ENCODE measurements at regions not wholly inside any gene's neighbourhood (a gene's known extent, or its start where the extent isn't known, plus 50 kb on each side); places are given as distances from the start of the nearest gene placed in this dataset.

DNA sequence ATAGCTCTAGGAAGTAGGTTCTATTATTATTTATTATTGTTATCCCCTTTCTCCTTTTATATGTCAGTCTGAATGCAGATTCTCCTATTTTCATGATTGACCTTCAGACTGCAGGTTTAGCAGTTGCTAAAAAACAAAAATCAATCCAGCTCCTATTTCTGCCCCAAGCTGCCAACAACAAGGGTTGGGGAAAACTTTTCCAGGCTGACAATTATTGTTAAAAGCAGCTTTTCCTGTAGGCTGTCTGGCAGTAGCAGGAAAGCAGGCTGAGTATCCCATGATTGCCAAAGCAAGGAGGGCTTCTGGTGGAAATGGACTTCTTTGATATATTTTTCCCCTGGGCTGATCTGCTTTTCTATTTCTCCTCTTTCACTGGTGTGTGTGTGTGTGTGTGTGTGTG, 78.0 kb upstream of the CTLA4 start:
- no peak for DNase-seq (ENCODE audit: low read depth, low spot score)
- in situ Hi-C loops (cut with HindIII; ENCODE audit: low pct_unique_long_range_greater_than_20kb, low sequenced_read_pairs), result no loop called here

DNA sequence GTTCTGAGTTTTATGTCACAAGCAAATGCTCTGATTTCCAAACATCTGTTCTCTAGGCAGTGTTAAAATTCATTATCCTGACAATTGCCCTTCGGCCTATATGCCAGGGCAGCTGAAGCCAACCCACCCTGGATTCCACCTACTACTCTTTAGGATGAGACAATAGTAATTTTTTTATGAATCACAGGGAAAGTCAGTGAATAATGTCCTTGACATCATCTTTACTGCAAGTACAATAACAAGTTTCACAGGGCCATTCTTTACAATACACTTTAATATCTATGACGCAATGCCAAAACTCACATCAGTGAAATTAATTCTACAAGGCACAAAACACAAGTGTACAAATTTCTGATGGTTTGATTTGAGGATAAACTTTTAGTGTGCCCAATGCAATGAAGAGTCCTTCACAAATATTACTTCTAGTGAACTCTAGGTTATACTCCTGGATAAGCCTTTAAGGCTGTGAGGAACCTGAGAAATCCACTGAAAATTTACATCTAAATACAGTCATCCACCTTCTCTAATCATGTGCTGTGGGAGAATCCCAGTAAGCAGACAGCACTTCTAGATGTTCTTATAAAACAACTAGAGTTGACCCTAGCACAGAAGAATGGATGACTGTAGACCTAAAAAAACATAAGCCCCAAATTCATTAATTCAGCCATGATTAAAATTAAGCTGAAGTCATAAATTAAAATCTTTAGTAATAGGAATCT, 77.3 kb upstream of the CTLA4 start:
- in situ Hi-C loops (cut with HindIII; ENCODE audit: low pct_unique_long_range_greater_than_20kb, low sequenced_read_pairs), result no loop called here
- no peak for DNase-seq (ENCODE audit: low read depth, low spot score)

DNA sequence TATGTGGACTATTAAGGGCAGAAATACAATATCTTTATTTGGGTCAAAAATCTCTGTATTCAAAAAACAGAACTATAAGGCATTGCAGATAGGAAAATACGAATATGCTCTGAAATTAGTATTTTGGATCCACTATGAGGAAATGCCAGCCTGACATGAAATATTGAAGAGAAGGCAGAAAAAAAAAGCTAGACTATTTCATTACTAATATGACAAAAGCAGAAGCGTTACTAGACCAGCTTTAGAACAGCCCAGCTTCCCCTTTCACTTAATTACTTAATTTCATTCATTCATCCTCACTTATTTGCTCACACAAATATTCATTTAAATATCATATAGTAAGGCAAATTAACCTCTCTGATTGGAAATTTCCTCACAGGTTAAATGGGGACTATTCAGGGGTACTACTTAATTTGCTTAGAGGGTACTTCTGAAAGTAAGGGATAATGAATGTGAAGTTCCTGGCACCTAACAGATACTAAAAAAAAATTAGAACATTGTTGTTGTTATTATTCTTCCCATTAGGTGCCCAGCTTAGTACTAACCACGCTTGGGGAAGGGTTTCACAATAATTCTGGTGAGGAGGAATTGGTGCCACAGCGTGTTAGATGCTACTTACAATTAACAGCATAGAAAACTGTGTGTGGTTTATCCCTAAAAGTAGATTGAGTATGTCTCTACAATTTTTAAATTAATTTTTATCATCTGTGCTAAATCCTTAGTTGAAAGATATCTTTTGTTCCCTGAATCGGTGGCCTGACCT, 71.1 kb upstream of the CTLA4 start:
- DNase-seq (ENCODE audit: low read depth, low spot score), result no peak
- in situ Hi-C loops (cut with HindIII; ENCODE audit: low pct_unique_long_range_greater_than_20kb, low sequenced_read_pairs), result no loop called here

DNA sequence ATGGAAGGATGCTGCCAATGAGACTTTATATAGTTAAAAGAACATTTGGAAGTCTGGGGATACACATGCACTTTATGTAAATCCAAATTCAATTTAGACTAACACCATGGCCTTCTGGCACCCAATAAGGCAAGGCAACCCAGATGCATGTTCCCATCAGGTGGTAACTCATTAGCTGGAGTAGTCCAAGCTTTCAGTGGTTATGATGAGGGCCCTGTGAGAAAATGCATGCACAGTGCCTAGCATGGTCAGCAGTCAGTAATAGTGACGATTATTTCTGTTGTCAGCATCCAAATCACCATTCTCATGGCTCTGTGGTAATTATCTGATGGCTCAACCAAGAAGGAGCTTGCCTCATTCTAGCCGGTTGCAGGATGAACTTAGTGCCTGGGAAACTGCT, 70.3 kb upstream of the CTLA4 start:
- in situ Hi-C loops (cut with HindIII; ENCODE audit: low pct_unique_long_range_greater_than_20kb, low sequenced_read_pairs), result no loop called here
- DNase-seq (ENCODE audit: low read depth, low spot score), result no peak

DNA sequence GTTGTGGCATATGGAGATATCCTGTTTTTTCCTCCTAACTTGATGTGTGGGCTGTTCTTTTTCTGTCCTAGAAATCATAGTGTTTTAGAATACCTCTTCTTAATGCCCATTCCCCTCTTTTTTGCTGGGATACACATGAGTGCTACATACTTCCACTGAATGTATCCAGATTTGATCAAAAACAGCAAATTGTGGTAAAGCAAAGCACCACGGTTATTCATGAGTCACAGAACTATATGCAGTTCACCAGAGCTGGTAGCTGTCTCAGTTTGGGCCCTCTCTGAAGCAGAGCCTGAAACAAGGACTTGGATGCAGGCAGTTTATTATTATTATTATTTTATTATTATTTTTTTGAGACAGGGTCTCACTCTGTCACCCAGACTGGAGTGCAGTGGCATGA, 69.9 kb upstream of the CTLA4 start:
- in situ Hi-C loops (cut with HindIII; ENCODE audit: low pct_unique_long_range_greater_than_20kb, low sequenced_read_pairs), result no loop called here

DNA sequence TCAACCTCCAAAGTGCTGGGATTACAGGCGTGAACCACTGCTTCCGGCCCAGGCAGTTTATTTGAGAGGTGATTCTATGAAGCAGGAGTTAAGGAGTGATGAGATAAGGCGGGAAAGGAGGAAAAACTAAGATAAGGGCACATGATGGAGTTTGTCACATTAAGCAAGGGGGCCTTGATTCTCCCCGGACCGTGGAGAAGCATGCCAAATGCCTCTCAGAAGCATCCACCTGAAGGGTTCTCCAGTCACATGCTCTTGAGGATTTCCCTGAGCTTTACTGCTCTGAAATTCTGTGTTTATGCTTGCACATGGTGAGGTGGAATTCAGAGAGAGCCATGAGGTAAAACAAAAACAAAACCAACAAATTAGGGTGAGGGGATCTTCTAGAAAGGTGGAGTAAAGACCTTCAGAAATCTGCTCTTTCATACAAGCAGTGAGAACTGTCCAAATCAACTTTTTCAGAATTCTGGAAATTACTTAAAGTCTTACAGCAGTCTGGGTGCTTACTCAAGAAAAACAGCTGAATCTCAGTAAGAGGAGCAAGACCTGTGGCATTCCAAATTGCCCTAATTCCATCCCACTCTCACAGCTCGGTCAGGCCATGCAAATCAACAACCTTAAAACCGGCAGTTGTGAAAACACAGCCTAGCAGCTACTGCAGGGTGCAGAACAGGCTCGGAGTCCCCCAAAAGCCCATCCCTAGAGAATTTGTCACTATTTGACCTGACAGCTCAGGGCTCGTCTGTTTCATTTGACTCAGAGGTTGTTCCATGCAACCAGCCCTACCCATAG, 69.1 kb upstream of the CTLA4 start:
- in situ Hi-C loops (cut with HindIII; ENCODE audit: low pct_unique_long_range_greater_than_20kb, low sequenced_read_pairs), result no loop called here

More for the DNA sequence above, 69.9 kb upstream of the CTLA4 start:
- DNase-seq (ENCODE audit: low read depth, low spot score), result no peak

DNA sequence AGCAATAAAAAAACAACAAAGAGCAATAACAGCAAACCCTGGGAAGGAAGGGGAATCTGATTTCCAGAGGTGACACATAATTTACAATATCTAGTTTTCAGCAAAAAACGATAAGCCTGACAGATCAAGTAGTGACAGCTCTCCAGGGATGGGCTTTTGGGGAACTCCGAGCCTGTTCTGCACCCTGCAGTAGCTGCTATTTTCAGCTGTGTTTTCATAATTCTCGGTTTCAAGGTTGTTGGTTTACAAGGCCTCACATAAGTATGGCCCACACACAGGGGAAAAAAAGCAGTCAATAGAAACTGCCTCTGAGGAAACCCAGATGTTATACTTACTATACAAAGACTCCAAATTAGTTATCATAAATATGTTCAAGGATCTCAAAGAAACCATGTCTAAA, 67.7 kb upstream of the CTLA4 start:
- DNase-seq (ENCODE audit: low read depth, low spot score), result no peak
- in situ Hi-C loops (cut with HindIII; ENCODE audit: low pct_unique_long_range_greater_than_20kb, low sequenced_read_pairs), result no loop called here

More for the DNA sequence above, 69.1 kb upstream of the CTLA4 start:
- DNase-seq (ENCODE audit: low read depth, low spot score), result no peak

DNA sequence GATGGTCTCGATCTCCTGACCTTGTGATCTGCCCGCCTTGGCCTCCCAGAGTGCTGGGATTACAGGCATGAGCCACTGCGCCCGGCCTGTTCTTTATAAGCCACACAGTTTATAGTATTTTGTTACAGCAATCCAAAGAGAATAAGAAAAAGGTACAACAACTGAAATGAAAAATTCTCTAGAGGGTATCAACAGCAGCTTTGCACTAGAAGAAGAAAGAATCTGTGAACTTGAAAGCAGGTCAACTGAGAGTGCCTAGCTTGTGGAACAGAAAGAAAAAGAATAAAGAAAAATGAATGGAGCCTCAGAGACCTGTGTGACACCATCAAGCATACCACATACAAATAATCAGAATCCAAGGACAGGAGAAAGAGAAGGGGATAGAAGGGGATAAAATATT, 66.8 kb upstream of the CTLA4 start:
- in situ Hi-C loops (cut with HindIII; ENCODE audit: low pct_unique_long_range_greater_than_20kb, low sequenced_read_pairs), result no loop called here

DNA sequence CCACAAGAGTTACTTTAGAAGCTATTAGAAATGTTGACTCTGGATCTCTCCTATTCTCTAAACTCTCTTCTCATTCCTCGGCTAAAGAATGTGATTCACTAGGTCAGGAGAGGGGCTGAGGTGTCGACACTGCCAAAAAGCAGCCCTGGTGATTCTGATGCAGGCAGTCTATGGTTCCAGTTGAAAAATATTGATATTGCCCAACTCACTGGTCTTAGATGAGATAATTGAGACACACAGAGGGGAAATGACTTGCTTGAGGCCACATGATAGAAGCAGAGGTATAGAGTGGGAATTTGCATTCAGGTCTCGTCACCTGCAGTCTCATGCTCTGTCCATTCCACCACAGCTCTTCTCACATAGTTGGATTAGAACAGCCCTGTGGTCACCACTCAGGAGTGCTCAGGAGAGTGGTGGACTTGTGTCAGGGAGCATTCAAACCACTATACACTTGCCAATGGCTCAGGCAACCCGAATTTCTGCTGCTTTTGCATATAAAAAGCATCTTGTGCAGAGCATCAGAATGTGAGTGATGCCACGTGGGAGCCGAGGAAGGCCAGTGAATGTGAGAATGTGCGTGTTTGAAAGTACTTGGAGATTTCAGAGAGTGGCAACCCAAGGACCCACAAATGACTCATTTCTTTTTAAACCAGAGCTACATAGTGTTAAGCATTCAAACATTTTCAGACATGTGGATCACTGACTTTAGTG, 65.1 kb upstream of the CTLA4 start:
- in situ Hi-C loops (cut with HindIII; ENCODE audit: low pct_unique_long_range_greater_than_20kb, low sequenced_read_pairs), result no loop called here
- no peak for DNase-seq (ENCODE audit: low read depth, low spot score)

More for the DNA sequence above, 66.8 kb upstream of the CTLA4 start:
- DNase-seq (ENCODE audit: low read depth, low spot score), result no peak

DNA sequence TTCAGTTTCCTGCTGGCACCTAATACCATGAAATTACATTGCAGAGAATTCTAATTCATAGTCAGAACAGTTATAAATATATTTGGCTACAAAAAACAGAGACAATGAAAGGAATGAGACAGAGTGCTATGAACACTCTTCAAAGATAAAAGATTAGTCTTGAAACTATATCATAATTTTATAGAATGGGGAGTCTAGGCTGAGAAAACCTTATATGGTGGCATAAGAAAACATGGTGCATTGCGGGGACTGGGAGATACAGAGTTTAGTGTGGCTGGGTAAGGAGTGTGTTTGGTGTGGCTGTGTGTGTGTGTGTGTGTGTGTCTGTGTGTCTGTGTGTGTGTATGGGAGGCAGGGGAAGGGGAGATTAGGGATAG, 64.5 kb upstream of the CTLA4 start:
- in situ Hi-C loops (cut with HindIII; ENCODE audit: low pct_unique_long_range_greater_than_20kb, low sequenced_read_pairs), result no loop called here
- no peak for DNase-seq (ENCODE audit: low read depth, low spot score)

DNA sequence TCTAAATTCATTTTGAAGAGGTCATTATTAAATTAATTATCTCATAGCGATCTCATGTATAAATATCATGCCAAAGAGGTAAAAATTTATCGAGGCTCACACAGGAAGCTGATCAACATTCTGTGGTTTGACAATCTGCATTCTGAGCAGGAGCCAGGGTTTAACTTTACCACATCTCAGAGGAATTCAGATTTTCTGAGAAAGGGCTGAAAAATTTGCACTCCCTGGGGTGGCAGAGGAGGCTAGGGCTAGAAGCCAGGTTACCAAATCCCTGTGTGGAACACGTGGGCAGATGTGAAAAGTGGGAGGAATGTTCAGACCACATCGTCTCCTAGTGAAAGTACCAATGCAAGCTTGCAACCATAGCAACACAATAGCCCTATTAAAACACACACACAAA, 63.5 kb upstream of the CTLA4 start:
- no peak for DNase-seq (ENCODE audit: low read depth, low spot score)
- in situ Hi-C loops (cut with HindIII; ENCODE audit: low pct_unique_long_range_greater_than_20kb, low sequenced_read_pairs), result no loop called here

DNA sequence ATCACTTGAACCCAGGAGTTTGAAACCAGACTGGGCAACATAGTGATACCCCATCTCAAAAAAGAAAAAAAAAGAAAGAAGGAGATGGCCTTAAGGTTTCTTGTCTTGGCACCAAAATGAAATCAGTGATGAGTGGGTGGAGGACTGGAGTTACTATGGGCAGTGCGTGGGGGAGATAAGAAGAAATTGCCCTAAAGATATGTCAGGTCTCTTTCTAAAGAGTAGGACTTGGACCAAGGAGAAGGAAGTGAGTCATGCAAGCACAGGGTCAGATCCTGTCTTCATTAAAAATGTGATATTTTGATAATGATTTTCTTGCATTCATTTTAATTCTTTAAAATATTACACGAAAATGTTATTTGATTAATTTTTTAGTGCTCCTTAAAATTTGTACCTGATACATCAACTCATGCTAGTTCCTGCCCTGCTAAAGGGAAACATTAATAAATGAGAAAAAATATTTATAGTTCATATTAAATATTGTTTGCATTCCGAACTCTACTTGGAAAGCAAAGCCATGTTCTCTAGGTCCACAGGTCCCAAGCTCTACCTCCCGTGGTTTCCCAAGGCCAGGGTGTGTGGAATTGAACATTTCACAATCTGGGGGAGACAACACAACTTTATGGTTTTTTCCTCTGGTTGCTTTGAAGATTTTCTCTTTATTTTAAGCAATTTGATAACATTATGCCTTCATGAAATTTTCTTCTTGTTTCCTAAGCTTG, 62.6 kb upstream of the CTLA4 start:
- in situ Hi-C loops (cut with HindIII; ENCODE audit: low pct_unique_long_range_greater_than_20kb, low sequenced_read_pairs), result no loop called here
- no peak for DNase-seq (ENCODE audit: low read depth, low spot score)

DNA sequence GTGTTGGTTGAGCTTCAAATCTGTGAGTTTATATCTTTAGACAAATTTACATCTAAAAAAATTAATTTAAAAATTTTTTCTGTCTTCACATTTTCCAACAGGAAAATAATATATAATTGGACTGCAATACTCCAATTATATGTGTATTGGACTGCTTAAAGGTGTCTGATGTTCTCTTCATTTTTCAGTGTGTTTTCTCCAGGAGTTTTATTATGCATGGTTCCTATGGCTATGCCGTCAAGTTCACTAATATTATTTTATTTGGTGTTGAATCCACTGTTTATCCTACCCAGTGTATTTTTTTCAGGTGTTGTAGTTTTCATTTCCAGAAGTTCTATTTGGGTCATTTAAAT, 62.1 kb upstream of the CTLA4 start:
- no peak for DNase-seq (ENCODE audit: low read depth, low spot score)
- in situ Hi-C loops (cut with HindIII; ENCODE audit: low pct_unique_long_range_greater_than_20kb, low sequenced_read_pairs), result no loop called here

DNA sequence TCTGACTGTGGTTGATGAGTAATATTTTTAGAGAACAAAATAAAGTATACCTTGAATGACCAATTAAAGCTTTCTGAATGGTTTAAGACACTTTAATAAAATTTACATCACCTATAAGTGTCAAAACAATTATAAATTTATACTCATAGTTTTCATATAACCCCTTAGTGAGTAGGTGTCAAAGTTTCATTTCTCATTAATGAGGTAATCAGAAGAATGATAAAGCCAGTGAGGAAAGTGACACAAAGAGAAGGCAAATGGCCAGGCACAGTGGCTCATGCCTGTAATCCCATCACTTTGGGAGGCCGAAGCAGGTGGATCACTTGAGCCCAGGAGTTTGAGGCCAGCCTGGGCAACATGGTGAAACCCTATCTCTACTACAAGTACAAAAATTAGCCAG, 60.8 kb upstream of the CTLA4 start:
- in situ Hi-C loops (cut with HindIII; ENCODE audit: low pct_unique_long_range_greater_than_20kb, low sequenced_read_pairs), result no loop called here
- DNase-seq (ENCODE audit: low read depth, low spot score), result no peak

DNA sequence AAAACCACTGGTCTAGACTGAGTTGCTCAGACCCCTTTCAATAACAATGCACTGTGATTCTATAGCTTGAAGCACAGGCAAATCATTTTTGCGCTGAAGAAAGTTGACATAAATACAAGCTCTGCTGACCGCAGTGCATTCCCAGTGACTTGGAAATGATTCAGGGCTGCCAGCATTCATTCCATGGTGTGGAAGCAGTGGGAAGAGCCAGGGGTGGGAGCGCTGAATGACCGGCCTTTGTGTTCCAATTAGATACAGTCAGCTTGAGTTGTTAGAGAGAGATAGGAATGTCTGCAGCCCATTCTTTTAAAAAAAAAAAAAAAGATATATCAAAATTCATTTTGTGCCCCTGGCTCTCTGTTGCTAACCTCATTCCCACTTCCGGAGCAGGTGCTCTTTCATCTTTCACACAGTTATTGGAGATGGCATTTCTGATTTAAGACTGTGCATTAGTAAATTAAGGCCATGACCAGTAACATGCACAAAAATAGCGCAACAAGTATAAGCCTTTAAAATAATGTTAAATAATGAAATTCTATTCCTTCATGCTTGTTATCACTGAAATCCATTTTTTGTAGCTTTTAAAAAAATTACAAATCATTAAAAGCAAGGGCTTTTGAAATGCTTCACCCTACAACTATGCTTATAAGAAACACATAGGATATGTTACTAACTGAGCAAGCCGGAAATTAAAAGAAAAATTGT, 59.4 kb upstream of the CTLA4 start:
- in situ Hi-C loops (cut with HindIII; ENCODE audit: low pct_unique_long_range_greater_than_20kb, low sequenced_read_pairs), result no loop called here

DNA sequence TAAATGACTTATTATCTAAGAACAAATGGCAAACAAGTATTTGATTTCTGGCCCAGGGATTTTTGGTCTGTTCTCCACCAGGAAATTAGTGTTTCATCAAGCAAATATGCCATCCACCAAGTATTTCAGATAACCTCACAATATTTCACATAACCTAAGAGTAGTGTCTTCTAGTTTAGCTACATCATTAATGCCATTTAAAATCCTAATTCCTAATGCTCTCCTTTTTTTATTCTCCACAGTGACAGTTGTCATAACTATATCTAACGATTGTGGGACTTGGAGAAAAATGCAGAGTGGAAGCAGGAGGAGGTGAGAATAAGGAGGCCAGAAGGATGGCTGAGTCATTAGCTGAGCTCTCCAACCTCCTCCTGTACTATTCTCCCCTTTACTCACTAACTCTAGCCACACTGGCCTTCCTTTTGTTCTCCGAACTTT, 58.5 kb upstream of the CTLA4 start:
- no peak for DNase-seq (ENCODE audit: low read depth, low spot score)
- in situ Hi-C loops (cut with HindIII; ENCODE audit: low pct_unique_long_range_greater_than_20kb, low sequenced_read_pairs), result no loop called here

More for the DNA sequence above, 59.4 kb upstream of the CTLA4 start:
- DNase-seq (ENCODE audit: low read depth, low spot score), result peak; percentile 76

DNA sequence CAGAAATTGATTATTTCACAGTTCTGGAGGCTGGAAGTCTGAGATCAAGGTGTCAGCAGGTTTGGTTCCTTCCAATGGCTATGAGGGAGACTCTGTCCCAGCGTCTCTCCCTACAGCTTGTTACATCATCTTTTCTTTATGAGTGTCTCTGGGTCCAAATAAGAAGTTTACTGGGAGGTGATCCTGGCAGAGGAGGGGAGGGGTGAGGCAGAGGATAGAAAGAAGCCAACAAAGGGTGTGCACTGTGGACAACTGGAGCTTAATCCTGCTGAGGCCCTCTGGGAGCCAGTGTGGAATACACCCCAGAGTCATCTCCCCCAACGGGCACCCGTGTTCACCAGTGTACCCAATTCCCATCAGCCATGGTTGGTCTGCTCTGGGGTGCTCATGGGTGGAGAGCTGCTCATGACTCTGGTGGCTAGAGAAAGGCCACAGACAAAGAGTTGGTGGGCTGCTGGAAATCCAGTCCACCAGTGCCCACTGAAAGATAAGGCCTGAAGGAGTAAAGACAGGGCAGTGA, 57.5 kb upstream of the CTLA4 start:
- in situ Hi-C loops (cut with HindIII; ENCODE audit: low pct_unique_long_range_greater_than_20kb, low sequenced_read_pairs), result no loop called here
- no peak for DNase-seq (ENCODE audit: low read depth, low spot score)

Data from SK-MEL-5 (cell line).